Adrenal gland (tissue), 9 donors: ENCODE measurements at regions not wholly inside any gene's neighbourhood (a gene's known extent, or its start where the extent isn't known, plus 50 kb on each side); places are given as distances from the start of the nearest gene placed in this dataset.

Experiments used
- DNase-seq, 7 donors: peaks; one replicate each; pipeline ENCODE4 v3.0.0-alpha.2; 2019 to 2020
- H3K27ac ChIP-seq, 5 donors: fragments of 200-600 bp; sonication (generic) in 4 of 5; 1 replicate in 3 of 5; 2 replicates in 2 of 5; pipeline versions ENCODE4 v1.5.1 to v1.8.0; 2016 to 2020; ENCODE audit warnings: mild to moderate bottlenecking in 1 of 5
- H3K27me3 ChIP-seq: fragments of 200-600 bp; 2 replicates; pipeline ENCODE4 v1.8.0; 2021
- H3K36me3 ChIP-seq, 2 donors: fragments of 200-600 bp; replicated peaks in 1 of 2; 1 replicate in 1 of 2; 2 replicates in 1 of 2; pipeline versions ENCODE4 v1.5.1 to v1.8.0; 2018 to 2022
- H3K4me1 ChIP-seq, 2 donors: fragments of 200-600 bp; replicated peaks in 1 of 2; 1 replicate in 1 of 2; 2 replicates in 1 of 2; pipeline versions ENCODE4 v1.5.1 to v1.8.0; 2018 to 2021
- H3K4me3 ChIP-seq, 4 donors: fragments of 200-600 bp; sonication (generic) in 3 of 4; one replicate each; pipeline ENCODE4 v1.5.1; 2016 to 2018
- H3K9me3 ChIP-seq, 3 donors: fragments of 200-600 bp; sonication (generic) in 1 of 3; replicated peaks in 1 of 3; 1 replicate in 2 of 3; 2 replicates in 1 of 3; pipeline versions ENCODE4 v1.5.1 to v1.8.0; 2016 to 2021
- POLR2A ChIP-seq, 2 donors: fragments of 450-650 bp; IDR thresholded peaks; one replicate each; pipeline ENCODE4 v1.6.1; 2017; ENCODE audit warnings: antibody characterized with exemption in 2 of 2, mild to moderate bottlenecking in 2 of 2, moderate library complexity in 1 of 2
- WGBS, 4 donors: extraction: QIAGEN DNeasy Blood & Tissue Kit in 2 of 4; methylation state at CpG; one replicate each; pipeline versions ENCODE4 v1.1.5 to v1.1.7; 2013 to 2017; 5-methylcytosine and 5-hydroxymethylcytosine counted together
- intact Hi-C, 2 donors: fragments of 100-400 bp; cut with DNase I; formaldehyde crosslinking; loops; one replicate each; pipeline versions ENCODE4 v1.14.1 to v1.15.0; 2022 to 2023
- TF ChIP-seq, protein P1 (sequence below), 6 experiments: fragments of 450-650 bp in 4 of 6; fragments of 200-600 bp in 2 of 6; sonication (generic) in 1 of 6; IDR thresholded peaks; 1 replicate in 5 of 6; 2 replicates in 1 of 6; pipeline versions ENCODE4 v1.5.1 to v1.8.0; 2016 to 2021; ENCODE audit warnings: antibody characterized with exemption in 6 of 6, mild to moderate bottlenecking in 2 of 6, moderate library complexity in 1 of 6
- donor health status: healthy with polysubstance abuse.
- donor health status: Bipolar disorder and iron deficiency.
- donor health status: DM: yes; HTN: yes; CAD: no.
- donor health status: DM: no; HTN: no; CAD: no.
- donor health status: DM: no; HTN: no; CAD: no.

DNA sequence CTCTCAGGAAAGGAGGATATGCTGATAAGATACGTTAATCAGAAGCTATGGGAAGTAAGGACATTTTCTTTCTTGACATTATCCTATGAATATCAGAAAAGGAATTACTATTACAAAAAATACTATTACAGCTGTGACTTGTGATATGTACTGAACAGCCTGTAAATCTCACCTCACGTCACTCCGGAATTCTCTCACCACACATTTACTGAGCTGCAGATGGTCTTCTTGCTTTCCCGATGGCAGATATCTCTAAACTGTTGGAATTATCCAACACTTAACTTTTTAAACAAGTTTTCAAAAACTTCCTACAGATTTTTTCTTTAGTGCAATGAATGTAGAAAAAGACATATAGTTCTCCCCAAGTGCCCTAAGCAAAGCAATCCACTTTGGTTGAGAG is 313.4 kb downstream of the GPR37 start:
- H3K27ac ChIP-seq, result no peak overlapping the region
- no peaks in the 10 kb centered on the region for H3K9me3 ChIP-seq
- intact Hi-C loops, result no loop called here
- WGBS, 4 donors, result 61 to 68% (median 64%) methylated on average over 4 of the region's 4 CpGs
- H3K4me3 ChIP-seq, result no peak overlapping the region
- no peak for TF ChIP-seq POLR2A (IDR thresholded peaks at IDR 0.05)
- TF ChIP-seq, protein P1, sequence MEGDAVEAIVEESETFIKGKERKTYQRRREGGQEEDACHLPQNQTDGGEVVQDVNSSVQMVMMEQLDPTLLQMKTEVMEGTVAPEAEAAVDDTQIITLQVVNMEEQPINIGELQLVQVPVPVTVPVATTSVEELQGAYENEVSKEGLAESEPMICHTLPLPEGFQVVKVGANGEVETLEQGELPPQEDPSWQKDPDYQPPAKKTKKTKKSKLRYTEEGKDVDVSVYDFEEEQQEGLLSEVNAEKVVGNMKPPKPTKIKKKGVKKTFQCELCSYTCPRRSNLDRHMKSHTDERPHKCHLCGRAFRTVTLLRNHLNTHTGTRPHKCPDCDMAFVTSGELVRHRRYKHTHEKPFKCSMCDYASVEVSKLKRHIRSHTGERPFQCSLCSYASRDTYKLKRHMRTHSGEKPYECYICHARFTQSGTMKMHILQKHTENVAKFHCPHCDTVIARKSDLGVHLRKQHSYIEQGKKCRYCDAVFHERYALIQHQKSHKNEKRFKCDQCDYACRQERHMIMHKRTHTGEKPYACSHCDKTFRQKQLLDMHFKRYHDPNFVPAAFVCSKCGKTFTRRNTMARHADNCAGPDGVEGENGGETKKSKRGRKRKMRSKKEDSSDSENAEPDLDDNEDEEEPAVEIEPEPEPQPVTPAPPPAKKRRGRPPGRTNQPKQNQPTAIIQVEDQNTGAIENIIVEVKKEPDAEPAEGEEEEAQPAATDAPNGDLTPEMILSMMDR (IDR thresholded peaks at IDR 0.05), result no peak
- H3K27me3 ChIP-seq, result no peaks in the 10 kb centered on the region
- H3K4me1 ChIP-seq, result no peaks in the 10 kb centered on the region
- no peak for DNase-seq
- no peaks in the 10 kb centered on the region for H3K36me3 ChIP-seq

DNA sequence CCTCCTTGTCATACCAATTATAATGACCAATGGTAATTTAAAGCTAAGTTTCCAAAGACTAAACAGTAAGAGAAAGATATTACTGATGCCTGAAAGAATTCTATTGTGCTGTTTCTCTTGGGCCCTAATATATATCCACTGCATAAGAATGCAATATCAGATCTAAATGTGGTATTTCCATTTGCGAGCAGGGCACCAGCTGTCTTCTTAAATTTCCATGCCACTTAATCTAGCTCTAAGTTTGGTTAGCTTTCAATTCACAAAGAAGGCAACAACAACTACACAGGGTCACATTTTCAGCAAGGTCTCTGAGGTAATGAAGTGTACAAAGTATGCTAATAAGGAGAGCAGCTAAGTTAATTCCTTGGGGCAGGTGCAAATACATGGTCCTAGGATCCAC is 315.7 kb downstream of the GPR37 start:
- Histone ChIP-seq H3K27ac (no peak overlapping the region), H3K27me3 (no peaks in the 10 kb centered on the region), H3K4me3 (no peak overlapping the region), H3K36me3 (no peaks in the 10 kb centered on the region), H3K9me3 (no peaks in the 10 kb centered on the region), H3K4me1 (no peaks in the 10 kb centered on the region)
- TF ChIP-seq, protein P1 (IDR thresholded peaks at IDR 0.05), result no peak
- TF ChIP-seq POLR2A (IDR thresholded peaks at IDR 0.05), result no peak
- intact Hi-C loops, result no loop called here
- WGBS, 4 donors, result 85 to 92% (median 90%) methylated on average over 1 of the region's 1 CpG
- no peak for DNase-seq

- TF ChIP-seq, protein P1 (IDR thresholded peaks at IDR 0.05), result no peak
- TF ChIP-seq POLR2A (IDR thresholded peaks at IDR 0.05), result no peak
- DNase-seq, result no peak
- intact Hi-C loops, result no loop called here
- WGBS, 4 donors, result 51 to 73% (median 60%) methylated on average over 2 of the region's 2 CpGs
- no peaks in the 10 kb centered on the region for H3K27me3 ChIP-seq
- no peaks in the 10 kb centered on the region for H3K9me3 ChIP-seq
- H3K4me3 ChIP-seq, result no peak overlapping the region
- H3K4me1 ChIP-seq, result no peaks in the 10 kb centered on the region
- no peak overlapping the region for H3K27ac ChIP-seq
- no peaks in the 10 kb centered on the region for H3K36me3 ChIP-seq
Observed at GRCh38 chr7:124444696-124445480, 320.7 kb downstream of the GPR37 start.

DNA sequence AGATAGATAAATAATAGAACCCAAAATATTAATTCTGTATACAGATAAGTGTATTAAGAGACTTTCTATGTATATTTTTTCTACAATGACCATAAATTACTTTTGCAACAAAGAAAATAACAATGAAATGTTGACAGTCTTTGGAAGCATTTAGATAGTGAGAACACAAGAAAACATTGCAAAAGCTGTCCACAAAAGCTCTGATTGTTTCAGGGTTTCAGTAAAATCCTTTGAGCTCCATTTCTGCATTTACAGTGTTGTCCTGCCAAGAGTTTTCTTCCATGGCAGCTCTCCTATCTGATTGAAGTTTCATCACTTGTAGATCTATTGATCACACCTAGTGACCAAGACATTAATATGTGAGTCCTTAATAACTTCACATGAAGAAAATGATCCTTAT is 321.8 kb downstream of the GPR37 start:
- Histone ChIP-seq H3K27ac (no peak overlapping the region), H3K4me3 (no peak overlapping the region), H3K36me3 (no peaks in the 10 kb centered on the region), H3K4me1 (no peaks in the 10 kb centered on the region), H3K9me3 (no peaks in the 10 kb centered on the region), H3K27me3 (no peaks in the 10 kb centered on the region)
- TF ChIP-seq, protein P1 (IDR thresholded peaks at IDR 0.05), result no peak
- TF ChIP-seq POLR2A (IDR thresholded peaks at IDR 0.05), result no peak
- DNase-seq, result no peak
- intact Hi-C loops, result no loop called here
